Limb (tissue), 2 donors: ENCODE measurements at regions not wholly inside any gene's neighbourhood (a gene's known extent, or its start where the extent isn't known, plus 50 kb on each side); places are given as distances from the start of the nearest gene placed in this dataset.

Source experiments
- DNase-seq, 2 donors: peaks; one replicate each; pipeline ENCODE4 v3.0.0-alpha.2; 2016; ENCODE audit errors: extremely low spot score in 2 of 2

- DNase-seq = no peak
Measured at GRCh38 chr12:93944911-93945310, 203.5 kb upstream of the PLXNC1 start.

GRCh38 chr12:93946542-93947150 lies 201.7 kb upstream of the PLXNC1 start:
- no peak for DNase-seq

- DNase-seq = no peak
Measured at GRCh38 chr12:93947486-93947885, 200.9 kb upstream of the PLXNC1 start.

GRCh38 chr12:93950311-93950710 lies 198.1 kb upstream of the PLXNC1 start:
- DNase-seq = no peak

- DNase-seq = no peak
Measured at GRCh38 chr12:93954166-93955112, 193.9 kb upstream of the PLXNC1 start.

- DNase-seq = no peak
Measured at GRCh38 chr12:93956551-93956950, 191.8 kb upstream of the PLXNC1 start.

- DNase-seq = no peak
Measured at GRCh38 chr12:93957168-93957567, 191.2 kb upstream of the PLXNC1 start.

GRCh38 chr12:93957870-93958269 lies 190.5 kb upstream of the PLXNC1 start:
- DNase-seq = no peak

- DNase-seq = no peak
Measured at GRCh38 chr12:93959657-93960056, 188.7 kb upstream of the PLXNC1 start.

- no peak for DNase-seq
Measured at GRCh38 chr12:93960521-93960920, 187.9 kb upstream of the PLXNC1 start.

GRCh38 chr12:93962336-93962735 lies 186.0 kb upstream of the PLXNC1 start:
- no peak for DNase-seq

GRCh38 chr12:93964936-93965335 lies 183.4 kb upstream of the PLXNC1 start:
- no peak for DNase-seq

GRCh38 chr12:93966516-93967133 lies 181.8 kb upstream of the PLXNC1 start:
- no peak for DNase-seq

GRCh38 chr12:93967454-93967853 lies 180.9 kb upstream of the PLXNC1 start:
- DNase-seq = no peak

- no peak for DNase-seq
Measured at GRCh38 chr12:93968536-93969285, 179.7 kb upstream of the PLXNC1 start.

- DNase-seq = no peak
Measured at GRCh38 chr12:93970900-93971688, 177.3 kb upstream of the PLXNC1 start.

GRCh38 chr12:93972411-93973208 lies 175.8 kb upstream of the PLXNC1 start:
- no peak for DNase-seq

- no peak for DNase-seq
Measured at GRCh38 chr12:93974252-93974651, 174.1 kb upstream of the PLXNC1 start.

- DNase-seq = no peak
Measured at GRCh38 chr12:93976024-93976423, 172.4 kb upstream of the PLXNC1 start.

- no peak for DNase-seq
Measured at GRCh38 chr12:93977081-93977480, 171.3 kb upstream of the PLXNC1 start.
